IPS-18c (cell line): ENCODE measurements at regions not wholly inside any gene's neighbourhood (a gene's known extent, or its start where the extent isn't known, plus 50 kb on each side); places are given as distances from the start of the nearest gene placed in this dataset.
"Not testable (repeated sequence)": the region's sequence is repeated elsewhere in the genome, so short reads cannot be mapped to it uniquely, and the experiment has no call there.

Experiments used
- H3K4me3 ChIP-seq: 2 replicates; pipeline ENCODE4 v1.7.0; 2013; ENCODE audit warnings: low read depth, mild to moderate bottlenecking, low read length, moderate library complexity; ENCODE audit not compliant: insufficient read depth
- H3K9me3 ChIP-seq: one replicate; pipeline ENCODE4 v1.6.1; 2013; ENCODE audit warnings: mild to moderate bottlenecking, low read length, moderate library complexity; ENCODE audit not compliant: control insufficient read depth, insufficient read depth

DNA sequence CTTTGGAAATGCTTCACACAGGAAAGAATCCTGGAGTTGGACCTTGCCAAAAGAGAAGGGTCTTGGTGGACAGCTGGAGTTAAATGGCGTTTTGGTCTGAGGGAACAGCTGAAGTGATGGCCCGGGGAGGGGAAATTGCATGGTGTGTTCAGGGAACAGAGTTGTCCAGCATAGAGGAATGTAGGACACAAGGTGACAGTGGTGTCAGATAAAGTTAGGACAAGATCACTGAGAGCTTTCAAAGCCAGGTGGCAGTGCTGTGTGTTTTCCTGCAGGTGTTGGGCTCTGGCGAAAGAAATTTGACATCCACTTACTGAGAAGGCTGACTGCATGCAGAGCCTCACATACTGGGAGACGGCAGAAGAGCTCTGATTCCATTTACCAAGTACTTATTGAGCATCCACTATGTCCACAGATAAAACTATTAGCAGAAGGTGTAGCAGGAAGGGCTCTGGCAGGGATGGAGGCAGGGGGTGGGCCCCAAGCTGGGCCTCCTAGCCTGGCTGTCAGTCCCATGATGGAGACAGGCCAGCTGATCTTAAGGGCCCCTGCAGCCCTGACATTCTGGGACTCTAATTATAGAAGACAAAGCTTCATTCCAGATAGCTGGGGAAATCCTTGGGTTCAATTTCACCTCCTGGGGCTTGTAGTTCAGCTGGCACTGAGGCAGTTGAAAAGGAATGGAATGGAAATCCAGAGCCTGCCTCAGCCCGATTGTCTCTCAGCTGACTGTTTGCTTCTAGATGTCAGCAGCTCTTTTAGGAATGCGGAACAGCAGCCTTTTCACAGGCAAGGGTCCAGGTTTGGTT lies 150.2 kb upstream of the MAMLD1 start:
- no peak overlapping the region for H3K4me3 ChIP-seq
- no peaks in the 10 kb centered on the region for H3K9me3 ChIP-seq

DNA sequence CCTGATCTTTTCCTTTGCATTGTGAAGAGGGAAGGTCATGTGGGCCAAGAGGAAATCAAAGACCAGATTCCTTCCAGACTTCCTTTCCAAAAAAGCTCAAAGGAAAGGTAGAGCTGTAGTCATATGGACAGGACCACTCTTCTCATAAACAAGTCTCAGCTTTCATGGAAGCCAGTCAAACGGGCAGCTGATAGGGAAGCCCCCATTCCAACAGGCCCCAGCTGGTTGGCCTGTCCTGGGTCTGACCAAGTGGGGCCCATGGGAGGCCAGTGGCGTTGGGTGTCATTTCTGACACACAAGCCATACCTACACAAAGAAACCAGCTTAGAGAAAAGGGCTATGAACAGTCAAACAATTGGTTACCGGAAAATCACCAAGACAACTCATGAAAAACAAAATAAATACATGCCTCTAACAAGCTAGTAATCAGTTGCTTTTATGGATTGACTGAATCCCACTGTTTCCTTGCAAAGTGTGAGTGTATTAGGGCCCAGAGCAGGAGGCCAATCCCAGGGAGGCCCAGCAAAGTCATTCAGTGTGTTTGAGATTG lies 149.6 kb upstream of the MAMLD1 start:
- H3K4me3 ChIP-seq, result no peak overlapping the region
- no peaks in the 10 kb centered on the region for H3K9me3 ChIP-seq

DNA sequence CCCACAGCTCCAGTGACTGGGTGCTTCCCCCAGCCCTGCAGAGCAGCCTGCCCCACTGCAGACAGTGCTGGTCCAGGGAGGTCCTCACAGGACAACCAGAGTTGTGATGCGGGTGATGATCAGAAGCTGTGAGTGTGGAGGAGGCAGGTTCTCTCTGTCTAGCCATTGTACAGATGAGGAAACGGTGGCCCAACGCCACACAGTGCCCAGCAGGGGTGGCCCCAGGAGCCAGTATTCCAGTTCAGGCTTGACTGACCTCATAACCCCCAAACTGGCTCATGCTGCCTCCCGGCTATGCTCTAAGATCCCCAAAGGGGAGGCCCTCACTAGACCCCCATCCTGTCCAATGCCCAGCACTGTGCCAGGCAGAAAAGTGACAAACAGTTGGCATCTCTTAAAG lies 147.1 kb upstream of the MAMLD1 start:
- H3K4me3 ChIP-seq, H3K9me3 ChIP-seq: not testable (repeated sequence)

DNA sequence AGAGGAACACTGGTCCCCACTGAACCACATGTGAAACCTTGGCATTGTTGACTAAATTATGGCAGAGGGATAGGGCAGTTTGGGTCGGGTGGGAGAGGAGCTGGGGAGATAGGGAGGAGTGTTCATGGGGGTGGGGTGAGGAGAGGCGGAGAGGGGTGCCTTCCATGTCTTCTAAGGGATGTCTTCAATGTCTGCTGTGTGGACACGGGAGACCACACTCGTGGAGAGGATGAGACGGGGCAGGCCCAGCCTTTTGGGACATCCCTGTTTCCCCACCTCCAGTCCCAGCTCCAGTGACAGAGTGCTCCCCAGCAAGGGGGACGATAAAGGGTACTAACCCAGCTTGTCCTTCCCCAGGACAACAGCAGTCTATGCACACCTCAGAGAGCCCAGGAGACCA lies 146.4 kb upstream of the MAMLD1 start:
- no peak overlapping the region for H3K4me3 ChIP-seq
- peaks cover 2% of the 10 kb centered on the region for H3K9me3 ChIP-seq

DNA sequence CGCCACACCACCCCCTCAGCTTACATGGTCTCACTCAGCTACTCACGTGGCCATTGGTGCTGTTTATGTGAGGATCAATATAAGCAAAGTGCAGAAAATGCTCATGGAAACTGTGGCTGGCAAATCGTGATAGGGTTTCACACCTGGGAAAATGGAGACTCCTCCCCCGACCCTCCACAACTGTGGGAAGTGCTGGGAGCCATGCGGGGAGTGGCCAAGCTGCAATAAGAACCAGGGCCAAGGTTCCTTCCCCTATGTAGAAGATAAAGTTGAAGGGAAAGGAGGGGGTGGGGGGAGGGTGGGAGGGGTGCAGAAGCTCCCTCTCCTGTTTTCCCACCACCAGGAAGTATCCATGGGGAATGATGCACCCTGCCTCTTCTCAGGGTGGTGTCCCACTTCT lies 145.5 kb upstream of the MAMLD1 start:
- no peak overlapping the region for H3K4me3 ChIP-seq
- peaks cover 4% of the 10 kb centered on the region for H3K9me3 ChIP-seq

DNA sequence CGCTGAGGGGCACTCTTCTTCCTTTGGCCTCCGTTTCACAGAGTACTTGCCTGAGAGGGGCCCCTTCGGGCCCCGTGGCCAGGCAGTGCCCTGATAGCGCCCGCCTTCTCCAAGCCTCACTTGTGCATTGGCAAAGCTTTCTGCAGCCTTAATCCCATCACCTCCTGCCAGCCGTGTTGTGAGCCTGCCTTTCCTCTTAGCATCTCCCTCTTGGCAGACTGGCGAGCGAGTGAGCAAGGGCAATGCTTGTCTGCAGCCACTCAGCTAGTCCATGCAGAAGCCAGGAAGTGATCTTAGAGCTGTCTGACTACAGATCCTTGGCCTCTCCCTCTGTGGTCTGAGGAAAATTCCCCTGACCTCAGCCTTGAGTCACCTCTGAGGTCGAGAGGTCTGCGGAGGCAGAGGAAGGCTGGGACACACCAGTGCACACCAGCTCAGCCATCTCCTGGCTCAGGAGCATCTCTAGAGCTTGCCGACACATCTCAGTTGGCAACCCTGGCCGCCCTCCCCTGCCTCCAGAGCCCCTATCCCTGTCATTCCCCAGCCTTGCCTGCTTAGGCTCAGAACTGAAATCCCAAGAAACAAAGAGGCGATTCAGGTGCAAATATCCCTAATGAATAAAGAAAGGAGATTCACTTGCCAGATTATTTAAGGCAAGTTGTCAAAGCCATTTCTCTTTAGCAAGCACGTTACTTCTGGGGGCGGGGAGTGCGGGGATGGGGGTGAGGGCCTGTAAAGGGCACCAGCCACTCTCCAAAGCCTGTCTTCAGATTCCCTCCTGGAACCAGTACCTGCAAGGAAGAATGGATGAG lies 143.5 kb upstream of the MAMLD1 start:
- H3K4me3 ChIP-seq, result no peak overlapping the region; the same call in 1 of the 2 replicates
- peaks cover 4% of the 10 kb centered on the region for H3K9me3 ChIP-seq

GRCh38 chrX:150223176-150224015 lies 139.7 kb upstream of the MAMLD1 start:
- no peak overlapping the region for H3K4me3 ChIP-seq
- peaks cover 10% of the 10 kb centered on the region for H3K9me3 ChIP-seq

DNA sequence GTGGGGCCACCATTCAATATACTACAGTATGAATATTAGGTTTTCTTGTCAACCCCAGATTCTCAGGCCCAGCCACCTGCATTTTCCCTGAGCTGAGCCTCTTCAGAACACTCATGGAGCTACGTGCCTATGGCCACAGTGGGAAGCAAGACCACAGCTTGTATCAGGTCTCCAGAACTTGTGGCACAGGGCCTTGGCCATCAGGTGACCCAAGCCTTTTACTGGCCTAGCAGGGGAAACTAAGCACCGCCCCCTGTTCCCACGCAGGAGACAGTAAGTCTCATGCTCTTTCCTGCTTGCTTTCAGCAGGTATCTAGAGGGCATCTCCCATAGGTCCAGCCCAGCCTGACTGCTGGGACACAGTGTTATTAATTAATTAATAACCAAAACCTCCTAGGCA lies 138.4 kb upstream of the MAMLD1 start:
- H3K4me3 ChIP-seq, result no peak overlapping the region

GRCh38 chrX:150225266-150225665 lies 137.9 kb upstream of the MAMLD1 start:
- H3K4me3 ChIP-seq, result no peak overlapping the region
- peaks cover 18% of the 10 kb centered on the region for H3K9me3 ChIP-seq

More for the DNA sequence above, 138.4 kb upstream of the MAMLD1 start:
- H3K9me3 ChIP-seq, result peaks cover 15% of the 10 kb centered on the region

DNA sequence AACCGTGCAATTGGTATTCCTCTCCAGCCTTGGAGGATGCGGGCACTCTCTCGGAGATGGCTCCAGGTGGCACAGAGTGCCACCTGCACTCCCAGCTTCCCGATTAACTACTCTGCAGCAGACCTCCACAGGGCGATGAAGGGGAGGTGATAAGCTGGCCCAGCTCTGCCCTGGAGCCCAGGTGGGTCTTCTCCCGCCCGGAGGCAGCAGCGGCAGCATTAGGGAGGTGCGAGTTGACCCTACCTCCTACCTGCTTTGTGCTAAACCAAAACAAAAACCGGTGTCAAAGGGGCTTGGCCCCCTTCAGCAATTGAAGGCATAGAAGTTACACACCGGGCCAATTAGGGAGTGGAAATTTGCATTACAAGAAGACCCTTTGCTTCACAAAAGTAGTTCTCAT lies 137.4 kb upstream of the MAMLD1 start:
- Histone ChIP-seq H3K4me3 (peak overlapping the region; percentile 24; the same call in 1 of the 2 replicates), H3K9me3 (peaks cover 18% of the 10 kb centered on the region)

GRCh38 chrX:150226223-150226965 lies 136.7 kb upstream of the MAMLD1 start:
- Histone ChIP-seq H3K4me3 (no peak overlapping the region), H3K9me3 (peaks cover 18% of the 10 kb centered on the region)

GRCh38 chrX:150227321-150227860 lies 135.7 kb upstream of the MAMLD1 start:
- Histone ChIP-seq H3K4me3 (no peak overlapping the region; the same call in 1 of the 2 replicates), H3K9me3 (peaks cover 14% of the 10 kb centered on the region)

DNA sequence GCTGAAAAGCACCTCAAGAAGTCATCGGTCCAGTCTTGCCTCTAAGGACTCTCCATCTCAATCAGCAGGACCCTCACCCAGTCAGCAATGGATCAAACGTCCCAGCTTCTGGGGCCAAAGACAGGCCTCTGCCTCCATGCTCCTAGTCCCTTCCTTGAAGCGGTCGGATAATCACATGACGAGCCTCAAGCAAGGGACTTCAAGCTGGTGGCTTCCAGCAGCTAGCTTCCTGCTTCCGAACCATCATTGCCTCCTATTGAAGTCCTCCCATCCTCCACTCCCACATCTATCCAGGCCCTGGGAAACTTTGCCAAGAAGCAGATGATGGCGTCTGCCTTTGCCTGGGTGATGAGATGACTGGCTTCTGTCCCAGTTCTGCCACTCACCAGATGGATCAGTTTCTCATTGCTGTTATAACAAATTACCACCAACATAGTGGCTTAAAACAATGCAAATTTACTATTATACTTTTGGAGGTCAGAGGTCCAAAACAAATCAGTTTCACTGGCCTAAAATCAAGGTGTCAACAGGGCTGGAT lies 135.2 kb upstream of the MAMLD1 start:
- H3K4me3 ChIP-seq, result no peak overlapping the region; the same call in 1 of the 2 replicates
- peaks cover 14% of the 10 kb centered on the region for H3K9me3 ChIP-seq

- Histone ChIP-seq H3K4me3 (no peak overlapping the region), H3K9me3 (peaks cover 14% of the 10 kb centered on the region)
Measured at GRCh38 chrX:150228431-150228830, 134.7 kb upstream of the MAMLD1 start.

DNA sequence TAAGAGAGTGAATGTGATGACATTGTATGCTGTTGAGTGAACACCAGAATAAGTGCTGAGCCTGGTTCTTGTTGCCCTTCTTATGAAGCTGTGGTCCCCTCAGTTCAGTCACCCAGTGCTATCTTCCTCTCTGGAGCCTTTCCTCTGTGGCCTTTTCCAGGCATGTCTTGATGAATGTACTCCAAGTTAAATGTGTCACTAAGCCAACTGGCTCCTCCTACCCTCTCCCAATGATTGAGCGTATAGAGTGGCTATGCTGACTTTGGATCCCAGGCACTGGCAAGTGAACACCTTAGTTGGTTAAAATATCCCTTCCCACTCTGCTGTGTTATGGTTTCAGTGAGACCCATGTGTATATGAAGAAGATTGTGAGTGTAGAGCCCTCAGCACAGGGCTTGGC lies 134.1 kb upstream of the MAMLD1 start:
- Histone ChIP-seq H3K9me3 (peaks cover 14% of the 10 kb centered on the region), H3K4me3 (no peak overlapping the region)

GRCh38 chrX:150229481-150229880 lies 133.6 kb upstream of the MAMLD1 start:
- Histone ChIP-seq H3K9me3 (peaks cover 14% of the 10 kb centered on the region), H3K4me3 (no peak overlapping the region)
